H9 (cell line): ENCODE measurements at regions not wholly inside any gene's neighbourhood (a gene's known extent, or its start where the extent isn't known, plus 50 kb on each side); places are given as distances from the start of the nearest gene placed in this dataset.

ENCODE experiments used
- DNase-seq: peaks from one replicate; pipeline ENCODE4 v3.0.0-alpha.2; 2017
- H2AFZ ChIP-seq: one replicate; pipeline ENCODE4 v1.6.1; 2013; ENCODE audit warnings: mild to moderate bottlenecking, low read length, control low read depth, moderate library complexity
- H2AK5ac ChIP-seq: 2 replicates; pipeline ENCODE4 v1.6.1; 2013; ENCODE audit warnings: low read length, control low read depth, mixed read lengths; ENCODE audit not compliant: insufficient read length
- H2BK120ac ChIP-seq: one replicate; pipeline ENCODE4 v1.6.1; 2013; ENCODE audit warnings: low read depth, mild to moderate bottlenecking, low read length, control low read depth, inconsistent platforms; ENCODE audit not compliant: poor library complexity, severe bottlenecking
- H2BK12ac ChIP-seq: 2 replicates; pipeline ENCODE4 v1.6.1; 2013; ENCODE audit warnings: low read length, control low read depth, mixed read lengths, low read depth; ENCODE audit not compliant: insufficient read length
- H2BK15ac ChIP-seq: 2 replicates; pipeline ENCODE4 v1.6.1; 2013; ENCODE audit warnings: low read depth, low read length, control low read depth
- H2BK20ac ChIP-seq: one replicate; pipeline ENCODE4 v1.6.1; 2013; ENCODE audit warnings: low read depth, mild to moderate bottlenecking, low read length, control low read depth, inconsistent platforms; ENCODE audit not compliant: poor library complexity, severe bottlenecking
- H2BK5ac ChIP-seq: 2 replicates; pipeline ENCODE4 v1.6.1; 2013; ENCODE audit warnings: low read length, control low read depth, mixed read lengths; ENCODE audit not compliant: insufficient read length
- H3K14ac ChIP-seq: 2 replicates; pipeline ENCODE4 v1.6.1; 2013; ENCODE audit warnings: low read length, control low read depth; ENCODE audit not compliant: insufficient read depth
- H3K18ac ChIP-seq: 2 replicates; pipeline ENCODE4 v1.6.1; 2013; ENCODE audit warnings: low read depth, mild to moderate bottlenecking, mixed read lengths, low read length, control low read depth; ENCODE audit not compliant: insufficient read length
- H3K23ac ChIP-seq: 2 replicates; pipeline ENCODE4 v1.6.1; 2013; ENCODE audit warnings: low read length, control low read depth, mixed read lengths, low read depth; ENCODE audit not compliant: insufficient read length
- H3K23me2 ChIP-seq: 2 replicates; pipeline ENCODE4 v1.6.1; 2013; ENCODE audit warnings: low read depth, mild to moderate bottlenecking, mixed read lengths, low read length, control low read depth; ENCODE audit not compliant: insufficient read length, poor library complexity, severe bottlenecking
- H3K27ac ChIP-seq: 2 replicates; pipeline ENCODE4 v1.5.1; 2013; ENCODE audit warnings: low read length, control low read depth, mixed read lengths, low read depth; ENCODE audit not compliant: insufficient read length
- H3K27me3 ChIP-seq: 2 replicates; pipeline ENCODE4 v1.6.1; 2013; ENCODE audit warnings: low read length, control low read depth, inconsistent platforms; ENCODE audit not compliant: insufficient read depth
- H3K4ac ChIP-seq: 2 replicates; pipeline ENCODE4 v1.6.1; 2013; ENCODE audit warnings: low read depth, mild to moderate bottlenecking, control low read depth, inconsistent platforms, low read length, moderate library complexity
- H3K4me1 ChIP-seq: 2 replicates; pipeline ENCODE4 v1.6.1; 2013; ENCODE audit warnings: low read length, control low read depth, inconsistent platforms; ENCODE audit not compliant: insufficient read depth
- H3K4me2 ChIP-seq: 2 replicates; pipeline ENCODE4 v1.6.1; 2013; ENCODE audit warnings: low read length, control low read depth, mixed read lengths; ENCODE audit not compliant: insufficient read length, insufficient read depth
- H3K56ac ChIP-seq: 2 replicates; pipeline ENCODE4 v1.6.1; 2013; ENCODE audit warnings: low read depth, mild to moderate bottlenecking, mixed read lengths, low read length, control low read depth; ENCODE audit not compliant: insufficient read length
- H3K79me1 ChIP-seq: 2 replicates; pipeline ENCODE4 v1.6.1; 2013; ENCODE audit warnings: low read depth, mild to moderate bottlenecking, moderate library complexity, low read length, control low read depth, inconsistent platforms; ENCODE audit not compliant: insufficient read depth, poor library complexity, severe bottlenecking
- H3K79me2 ChIP-seq: 2 replicates; pipeline ENCODE4 v1.6.1; 2013; ENCODE audit warnings: low read length, control low read depth, inconsistent platforms; ENCODE audit not compliant: insufficient read depth
- H3K9ac ChIP-seq: 2 replicates; pipeline ENCODE4 v1.6.1; 2013; ENCODE audit warnings: low read length, control low read depth, mixed read lengths; ENCODE audit not compliant: insufficient read length; ENCODE audit errors: extremely low read depth
- H3K9me3 ChIP-seq: one replicate; pipeline ENCODE4 v1.6.1; 2013; ENCODE audit warnings: low read depth, low read length, inconsistent platforms; ENCODE audit not compliant: control insufficient read depth
- H3T11ph ChIP-seq: one replicate; pipeline ENCODE4 v1.6.1; 2013; ENCODE audit warnings: mild to moderate bottlenecking, low read length, control low read depth, inconsistent platforms
- H4K20me1 ChIP-seq: one replicate; pipeline ENCODE4 v1.6.1; 2013; ENCODE audit not compliant: control insufficient read depth, insufficient read length, insufficient read depth
- H4K5ac ChIP-seq: 2 replicates; pipeline ENCODE4 v1.6.1; 2013; ENCODE audit warnings: low read depth, mild to moderate bottlenecking, mixed read lengths, low read length, control low read depth; ENCODE audit not compliant: insufficient read length
- H4K8ac ChIP-seq: replicated peaks from 2 replicates; pipeline ENCODE4 v1.6.1; 2013; ENCODE audit warnings: low read length, control low read depth, mixed read lengths, low read depth; ENCODE audit not compliant: insufficient read length
- H4K91ac ChIP-seq: 2 replicates; pipeline ENCODE4 v1.6.1; 2013; ENCODE audit warnings: low read depth, mild to moderate bottlenecking, moderate library complexity, mixed read lengths, low read length, control low read depth; ENCODE audit not compliant: insufficient read length
- H3K27ac Mint-ChIP-seq, 3 experiments: 2 replicates in 2 of 3; 3 replicates in 1 of 3; pipeline ENCODE4 v1.8.0; 2020 to 2021; ENCODE audit warnings: mixed read lengths in 3 of 3, mild to moderate bottlenecking in 1 of 3, moderate library complexity in 1 of 3
- H3K27me3 Mint-ChIP-seq: 2 replicates; pipeline ENCODE4 v1.8.0; 2021; ENCODE audit warnings: low read depth, mild to moderate bottlenecking, moderate library complexity, mixed read lengths
- H3K36me3 Mint-ChIP-seq, 3 experiments: 2 replicates in 2 of 3; 3 replicates in 1 of 3; pipeline ENCODE4 v1.8.0; 2020 to 2021; ENCODE audit warnings: low read depth in 3 of 3, mixed read lengths in 3 of 3; ENCODE audit not compliant: insufficient read depth in 1 of 3
- H3K4me1 Mint-ChIP-seq, 2 experiments: 2 replicates each; pipeline ENCODE4 v1.8.0; 2020; ENCODE audit warnings: mixed read lengths in 2 of 2
- H3K4me3 Mint-ChIP-seq, 2 experiments: 2 replicates in 1 of 2; 3 replicates in 1 of 2; pipeline ENCODE4 v1.8.0; 2020 to 2021; ENCODE audit warnings: mild to moderate bottlenecking in 2 of 2, mixed read lengths in 2 of 2, moderate library complexity in 1 of 2
- H3K9me3 Mint-ChIP-seq, 2 experiments: 2 replicates in 1 of 2; 3 replicates in 1 of 2; pipeline ENCODE4 v1.8.0; 2020; ENCODE audit warnings: mild to moderate bottlenecking in 2 of 2, mixed read lengths in 2 of 2, moderate library complexity in 1 of 2
- WGBS: extraction: QIAGEN DNeasy Blood & Tissue Kit; methylation state at CpG from one replicate; pipeline ENCODE4 v1.1.7; 2013; ENCODE audit warnings: missing lambda C conversion rate, low lambda C conversion rate, mixed read lengths; ENCODE audit not compliant: insufficient read length; ENCODE audit errors: extremely low coverage; 5-methylcytosine and 5-hydroxymethylcytosine counted together
- TF ChIP-seq, protein P1 (sequence below): fragments of 200-600 bp; sonication (generic); conservative IDR thresholded peaks from 3 replicates; pipeline ENCODE4 v1.8.0; 2021; ENCODE audit warnings: antibody characterized with exemption, mild to moderate bottlenecking

DNA sequence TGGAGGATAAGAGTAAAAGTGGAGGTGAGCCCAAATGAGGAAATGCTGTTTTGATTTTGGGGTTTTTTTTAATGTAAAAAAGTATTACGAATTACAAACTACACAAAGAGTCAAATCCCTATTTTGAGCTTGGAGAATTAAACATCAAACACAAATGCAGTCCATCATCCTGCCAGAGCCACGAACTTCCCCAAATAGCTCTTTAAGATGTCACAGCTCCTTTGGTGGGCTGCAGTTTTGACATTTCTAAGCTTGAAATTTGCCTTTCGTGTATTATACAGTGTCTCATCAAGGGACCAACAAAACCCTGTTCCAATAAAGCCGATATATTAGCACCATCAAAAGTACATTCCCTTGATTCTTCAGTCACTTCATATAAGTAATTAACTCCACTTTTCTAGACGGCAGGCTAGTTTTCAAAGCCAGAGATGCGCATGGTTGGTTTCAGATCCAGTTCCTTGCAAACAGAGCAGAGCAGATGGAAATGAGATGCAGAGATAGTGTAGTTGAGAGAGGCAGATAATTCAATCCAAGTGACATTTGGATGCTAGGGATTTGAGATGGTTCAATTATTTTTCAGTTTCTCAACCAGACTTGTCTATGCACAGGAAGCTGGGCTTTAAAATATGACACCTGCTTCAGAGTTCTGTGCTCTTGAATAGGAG, 580.9 kb downstream of the EDEM1 start:
- no peaks in the 10 kb centered on the region for H3K79me2 ChIP-seq
- Mint-ChIP-seq H3K4me3 (no peak overlapping the region), H3K27me3 (no peaks in the 10 kb centered on the region), H3K9me3 (no peaks in the 10 kb centered on the region), H3K4me1 (no peaks in the 10 kb centered on the region), H3K36me3 (no peaks in the 10 kb centered on the region), H3K27ac (no peak overlapping the region)
- H2AK5ac ChIP-seq = no peak overlapping the region
- no peak overlapping the region for H3K14ac ChIP-seq
- no peak overlapping the region for H3T11ph ChIP-seq
- H2BK15ac ChIP-seq = no peak overlapping the region
- H3K23ac ChIP-seq = no peak overlapping the region
- H3K4me1 ChIP-seq = no peaks in the 10 kb centered on the region
- no peak overlapping the region for H3K9ac ChIP-seq
- no peak overlapping the region for H3K27ac ChIP-seq
- no peak overlapping the region for H4K8ac ChIP-seq
- H3K4ac ChIP-seq = no peak overlapping the region
- no peak overlapping the region for H2AFZ ChIP-seq
- H3K4me2 ChIP-seq = no peak overlapping the region
- no peak overlapping the region for H3K18ac ChIP-seq
- no peak overlapping the region for H2BK120ac ChIP-seq
- WGBS = no CpG with 5 or more reads among the region's 6 CpGs
- H2BK12ac ChIP-seq = no peak overlapping the region
- no peak overlapping the region for H3K56ac ChIP-seq
- no peak for DNase-seq
- no peak overlapping the region for H2BK5ac ChIP-seq
- H4K20me1 ChIP-seq = no peaks in the 10 kb centered on the region
- H3K9me3 ChIP-seq = no peaks in the 10 kb centered on the region
- H4K5ac ChIP-seq = no peak overlapping the region
- no peaks in the 10 kb centered on the region for H3K23me2 ChIP-seq
- TF ChIP-seq, protein P1, sequence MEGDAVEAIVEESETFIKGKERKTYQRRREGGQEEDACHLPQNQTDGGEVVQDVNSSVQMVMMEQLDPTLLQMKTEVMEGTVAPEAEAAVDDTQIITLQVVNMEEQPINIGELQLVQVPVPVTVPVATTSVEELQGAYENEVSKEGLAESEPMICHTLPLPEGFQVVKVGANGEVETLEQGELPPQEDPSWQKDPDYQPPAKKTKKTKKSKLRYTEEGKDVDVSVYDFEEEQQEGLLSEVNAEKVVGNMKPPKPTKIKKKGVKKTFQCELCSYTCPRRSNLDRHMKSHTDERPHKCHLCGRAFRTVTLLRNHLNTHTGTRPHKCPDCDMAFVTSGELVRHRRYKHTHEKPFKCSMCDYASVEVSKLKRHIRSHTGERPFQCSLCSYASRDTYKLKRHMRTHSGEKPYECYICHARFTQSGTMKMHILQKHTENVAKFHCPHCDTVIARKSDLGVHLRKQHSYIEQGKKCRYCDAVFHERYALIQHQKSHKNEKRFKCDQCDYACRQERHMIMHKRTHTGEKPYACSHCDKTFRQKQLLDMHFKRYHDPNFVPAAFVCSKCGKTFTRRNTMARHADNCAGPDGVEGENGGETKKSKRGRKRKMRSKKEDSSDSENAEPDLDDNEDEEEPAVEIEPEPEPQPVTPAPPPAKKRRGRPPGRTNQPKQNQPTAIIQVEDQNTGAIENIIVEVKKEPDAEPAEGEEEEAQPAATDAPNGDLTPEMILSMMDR = no peak
- H3K79me1 ChIP-seq = no peaks in the 10 kb centered on the region
- no peaks in the 10 kb centered on the region for H3K27me3 ChIP-seq
- no peak overlapping the region for H2BK20ac ChIP-seq
- H4K91ac ChIP-seq = no peak overlapping the region
